Upper lobe of right lung (tissue), 1 donor: ENCODE measurements at regions not wholly inside any gene's neighbourhood (a gene's known extent, or its start where the extent isn't known, plus 50 kb on each side); places are given as distances from the start of the nearest gene placed in this dataset.

ENCODE experiments used
- ATAC-seq: fragments of 200-7000 bp; cut with Tn5 transposase; one replicate; pipeline ENCODE4 v1.9.1; 2020; ENCODE audit warnings: mild to moderate bottlenecking, moderate library complexity
- DNase-seq: peaks from one replicate; pipeline ENCODE4 v3.0.0-alpha.2; 2020
- H3K27ac ChIP-seq: fragments of 200-600 bp; one replicate; pipeline ENCODE4 v1.8.0; 2022
- H3K27me3 ChIP-seq: fragments of 200-600 bp; one replicate; pipeline ENCODE4 v1.8.0; 2022; ENCODE audit warnings: mild to moderate bottlenecking
- H3K36me3 ChIP-seq: fragments of 200-600 bp; one replicate; pipeline ENCODE4 v1.8.0; 2022
- H3K4me1 ChIP-seq: fragments of 200-600 bp; one replicate; pipeline ENCODE4 v1.8.0; 2022
- H3K4me3 ChIP-seq: fragments of 200-600 bp; one replicate; pipeline ENCODE4 v1.8.0; 2022; ENCODE audit warnings: mild to moderate bottlenecking
- H3K9me3 ChIP-seq: fragments of 200-600 bp; one replicate; pipeline ENCODE4 v1.8.0; 2022
- intact Hi-C: fragments of 100-400 bp; cut with DNase I; formaldehyde crosslinking; loops from one replicate; pipeline ENCODE4 v1.11.0; 2022
- TF ChIP-seq, protein P1 (sequence below): fragments of 200-600 bp; IDR thresholded peaks from one replicate; pipeline ENCODE4 v1.8.0; 2022; ENCODE audit warnings: antibody characterized with exemption
- donor health status: DM: no; HTN: yes; CAD: no; lungs with severe emphysema.

DNA sequence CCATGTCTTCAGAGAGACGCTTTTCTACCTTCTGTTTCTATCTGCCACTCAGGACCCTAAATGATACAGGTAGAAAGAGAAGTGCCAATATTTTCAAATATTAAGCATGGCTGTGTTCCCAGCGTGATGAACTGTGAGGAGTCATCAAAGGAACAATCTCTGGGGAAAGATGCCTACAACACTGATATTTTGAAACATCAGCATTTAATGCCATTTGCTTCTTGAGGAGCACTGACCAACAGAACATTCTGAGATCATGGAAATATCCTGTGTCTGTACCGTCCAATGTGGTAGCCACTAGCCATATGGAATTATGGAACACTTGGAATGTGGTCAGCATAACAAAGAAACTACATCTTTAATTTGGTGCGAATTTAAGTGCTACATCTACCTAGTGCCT, 117.9 kb upstream of the COL6A5 start:
- no peak for ATAC-seq
- H3K4me3 ChIP-seq, result no peak overlapping the region

DNA sequence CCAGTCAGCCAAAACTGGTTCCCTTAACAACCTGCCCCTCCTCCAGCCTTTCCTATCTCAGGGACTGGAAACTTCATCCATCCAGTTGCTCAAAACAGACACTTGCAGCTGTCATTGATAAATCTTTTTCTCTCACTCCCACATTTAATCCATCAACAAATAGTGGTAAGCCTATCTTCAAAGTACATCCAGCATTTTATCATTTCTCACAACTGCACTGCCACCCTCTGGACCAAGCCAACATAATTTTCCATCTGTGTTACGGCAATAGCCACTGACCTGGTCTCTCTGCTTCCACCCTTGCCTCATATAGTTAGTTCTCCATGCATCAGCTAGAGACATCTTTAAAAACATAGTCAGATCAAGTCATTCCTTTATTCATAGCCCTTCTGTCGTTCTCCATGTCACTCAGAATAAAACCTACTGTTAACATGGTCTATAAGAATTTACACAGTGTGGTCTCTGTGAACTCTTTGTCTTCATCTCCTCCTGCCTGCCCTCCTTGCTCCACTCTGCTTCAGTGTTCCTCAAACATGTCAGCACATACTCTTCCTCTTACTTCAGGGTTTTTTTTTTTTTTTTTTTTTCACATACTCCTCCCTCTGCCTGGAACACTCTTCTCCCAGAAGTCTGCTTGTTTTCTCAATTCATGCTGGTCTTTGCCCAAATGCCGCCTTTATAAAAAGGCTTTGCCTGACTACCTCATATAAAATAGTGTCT, 102.5 kb upstream of the COL6A5 start:
- ATAC-seq (peak; percentile 62), DNase-seq (no peak)
- TF ChIP-seq, protein P1, sequence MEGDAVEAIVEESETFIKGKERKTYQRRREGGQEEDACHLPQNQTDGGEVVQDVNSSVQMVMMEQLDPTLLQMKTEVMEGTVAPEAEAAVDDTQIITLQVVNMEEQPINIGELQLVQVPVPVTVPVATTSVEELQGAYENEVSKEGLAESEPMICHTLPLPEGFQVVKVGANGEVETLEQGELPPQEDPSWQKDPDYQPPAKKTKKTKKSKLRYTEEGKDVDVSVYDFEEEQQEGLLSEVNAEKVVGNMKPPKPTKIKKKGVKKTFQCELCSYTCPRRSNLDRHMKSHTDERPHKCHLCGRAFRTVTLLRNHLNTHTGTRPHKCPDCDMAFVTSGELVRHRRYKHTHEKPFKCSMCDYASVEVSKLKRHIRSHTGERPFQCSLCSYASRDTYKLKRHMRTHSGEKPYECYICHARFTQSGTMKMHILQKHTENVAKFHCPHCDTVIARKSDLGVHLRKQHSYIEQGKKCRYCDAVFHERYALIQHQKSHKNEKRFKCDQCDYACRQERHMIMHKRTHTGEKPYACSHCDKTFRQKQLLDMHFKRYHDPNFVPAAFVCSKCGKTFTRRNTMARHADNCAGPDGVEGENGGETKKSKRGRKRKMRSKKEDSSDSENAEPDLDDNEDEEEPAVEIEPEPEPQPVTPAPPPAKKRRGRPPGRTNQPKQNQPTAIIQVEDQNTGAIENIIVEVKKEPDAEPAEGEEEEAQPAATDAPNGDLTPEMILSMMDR, result peak; percentile 26
- intact Hi-C loops, result no loop called here
- Histone ChIP-seq H3K36me3 (no peaks in the 10 kb centered on the region), H3K27me3 (no peaks in the 10 kb centered on the region), H3K4me1 (no peaks in the 10 kb centered on the region), H3K9me3 (no peaks in the 10 kb centered on the region), H3K4me3 (no peak overlapping the region), H3K27ac (no peak overlapping the region)

More for the DNA sequence above, 117.9 kb upstream of the COL6A5 start:
- H3K9me3 ChIP-seq, result no peaks in the 10 kb centered on the region
- TF ChIP-seq, protein P1, result no peak
- intact Hi-C loops, result no loop called here
- H3K27ac ChIP-seq, result no peak overlapping the region
- H3K36me3 ChIP-seq, result no peaks in the 10 kb centered on the region
- no peak for DNase-seq
- H3K4me1 ChIP-seq, result no peaks in the 10 kb centered on the region
- no peaks in the 10 kb centered on the region for H3K27me3 ChIP-seq

DNA sequence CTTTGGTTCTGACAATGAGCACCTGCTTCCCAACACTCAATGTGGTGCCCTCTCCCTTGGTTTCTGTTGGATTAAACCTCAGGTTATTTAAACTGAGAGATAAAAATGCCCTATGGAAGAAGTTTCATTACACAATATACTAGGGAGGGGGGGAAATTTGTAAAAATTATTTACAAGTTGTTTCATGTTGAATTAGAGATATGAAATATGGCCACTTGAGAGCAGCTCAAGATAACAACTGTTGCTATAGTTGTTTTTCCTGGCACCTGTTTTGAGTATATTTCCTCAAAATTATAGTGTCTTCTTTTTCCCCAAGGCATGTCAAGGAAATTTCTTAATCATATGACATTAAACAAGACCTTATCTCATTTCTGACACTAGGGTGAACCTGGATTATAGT, 101.7 kb upstream of the COL6A5 start:
- H3K27ac ChIP-seq, result no peak overlapping the region
- no peak overlapping the region for H3K4me3 ChIP-seq
- H3K4me1 ChIP-seq, result no peaks in the 10 kb centered on the region
- DNase-seq (no peak), ATAC-seq (no peak)
- H3K36me3 ChIP-seq, result no peaks in the 10 kb centered on the region
- TF ChIP-seq, protein P1, result no peak
- intact Hi-C loops, result no loop called here
- H3K9me3 ChIP-seq, result no peaks in the 10 kb centered on the region
- no peaks in the 10 kb centered on the region for H3K27me3 ChIP-seq

DNA sequence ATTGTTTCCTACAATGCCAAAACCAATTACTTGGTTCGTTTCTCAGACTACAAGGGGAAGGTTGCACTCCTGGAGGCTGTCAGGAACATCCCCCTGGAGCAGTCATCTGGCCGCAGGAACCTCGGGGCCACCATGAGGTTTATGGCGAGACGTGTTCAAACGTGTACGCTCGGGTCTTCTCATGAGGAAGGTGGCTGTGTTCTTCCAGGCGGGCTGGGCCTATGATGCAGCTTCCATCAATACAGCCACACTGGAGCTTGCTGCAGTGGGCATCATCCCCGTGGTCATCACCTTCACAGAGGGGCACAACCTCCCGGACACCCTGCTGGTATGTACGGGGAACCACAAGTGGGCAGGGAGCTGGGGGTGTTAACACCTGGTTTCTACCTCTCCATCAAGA, 94.5 kb upstream of the COL6A5 start:
- DNase-seq, result peak; percentile 45
- TF ChIP-seq, protein P1, result no peak
- no peak for ATAC-seq
- intact Hi-C loops, result no loop called here
- no peaks in the 10 kb centered on the region for H3K27me3 ChIP-seq
- no peak overlapping the region for H3K27ac ChIP-seq
- H3K36me3 ChIP-seq, result no peaks in the 10 kb centered on the region
- no peaks in the 10 kb centered on the region for H3K4me1 ChIP-seq
- H3K9me3 ChIP-seq, result no peaks in the 10 kb centered on the region
- no peak overlapping the region for H3K4me3 ChIP-seq

DNA sequence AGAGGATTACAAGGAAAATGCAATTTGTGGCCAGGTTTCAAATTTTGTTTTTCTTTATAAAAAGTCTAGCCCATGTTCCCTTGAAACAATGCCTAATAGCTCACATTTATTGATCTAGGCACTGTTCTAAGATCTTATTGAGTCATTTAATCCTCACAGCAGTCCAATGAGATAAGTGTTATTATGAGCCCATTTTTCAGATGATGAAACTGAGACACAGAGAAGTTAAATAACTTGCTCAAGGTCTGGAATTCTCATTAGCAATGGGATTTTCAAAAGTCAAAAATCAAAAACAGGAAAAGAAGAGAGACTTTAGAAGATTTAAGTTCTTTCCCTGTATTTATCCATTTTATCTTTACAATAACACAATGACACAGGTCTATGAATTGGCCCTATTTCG, 90.0 kb upstream of the COL6A5 start:
- no peak for DNase-seq
- no peaks in the 10 kb centered on the region for H3K27me3 ChIP-seq
- TF ChIP-seq, protein P1, result no peak
- H3K36me3 ChIP-seq, result no peaks in the 10 kb centered on the region
- intact Hi-C loops, result no loop called here
- H3K4me3 ChIP-seq, result no peak overlapping the region
- no peak for ATAC-seq
- no peaks in the 10 kb centered on the region for H3K9me3 ChIP-seq
- no peak overlapping the region for H3K27ac ChIP-seq
- no peaks in the 10 kb centered on the region for H3K4me1 ChIP-seq
